ENCODE measurements at regions not wholly inside any gene's neighbourhood (a gene's known extent, or its start where the extent isn't known, plus 50 kb on each side); places are given as distances from the start of the nearest gene placed in this dataset.

DNA sequence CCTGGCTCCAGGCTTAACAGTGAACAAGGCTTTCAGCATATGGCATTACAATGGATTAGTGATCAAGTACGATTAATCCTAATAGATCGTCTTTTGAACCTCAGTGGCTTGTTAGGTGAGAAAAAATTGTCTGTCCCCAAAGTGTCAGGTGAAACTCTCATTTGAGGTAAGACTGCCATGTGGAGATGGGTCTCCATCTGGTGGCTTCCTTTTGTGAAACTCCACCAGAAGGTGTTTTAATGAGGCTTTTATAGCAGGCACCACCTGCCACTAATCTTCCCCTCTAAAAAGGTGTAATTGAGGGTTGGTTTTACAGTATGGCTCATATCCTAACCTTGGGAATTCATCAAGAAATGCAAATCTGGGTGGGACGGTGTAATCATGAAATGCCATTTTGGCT, 471.1 kb upstream of the MPDZ start:
- no peak for TF ChIP-seq EZH2 (IDR thresholded peaks at IDR 0.05; ENCODE audit: borderline replicate concordance, insufficient read depth, low read depth, low read length, poor library complexity, severe bottlenecking)
- TF ChIP-seq, protein P1, sequence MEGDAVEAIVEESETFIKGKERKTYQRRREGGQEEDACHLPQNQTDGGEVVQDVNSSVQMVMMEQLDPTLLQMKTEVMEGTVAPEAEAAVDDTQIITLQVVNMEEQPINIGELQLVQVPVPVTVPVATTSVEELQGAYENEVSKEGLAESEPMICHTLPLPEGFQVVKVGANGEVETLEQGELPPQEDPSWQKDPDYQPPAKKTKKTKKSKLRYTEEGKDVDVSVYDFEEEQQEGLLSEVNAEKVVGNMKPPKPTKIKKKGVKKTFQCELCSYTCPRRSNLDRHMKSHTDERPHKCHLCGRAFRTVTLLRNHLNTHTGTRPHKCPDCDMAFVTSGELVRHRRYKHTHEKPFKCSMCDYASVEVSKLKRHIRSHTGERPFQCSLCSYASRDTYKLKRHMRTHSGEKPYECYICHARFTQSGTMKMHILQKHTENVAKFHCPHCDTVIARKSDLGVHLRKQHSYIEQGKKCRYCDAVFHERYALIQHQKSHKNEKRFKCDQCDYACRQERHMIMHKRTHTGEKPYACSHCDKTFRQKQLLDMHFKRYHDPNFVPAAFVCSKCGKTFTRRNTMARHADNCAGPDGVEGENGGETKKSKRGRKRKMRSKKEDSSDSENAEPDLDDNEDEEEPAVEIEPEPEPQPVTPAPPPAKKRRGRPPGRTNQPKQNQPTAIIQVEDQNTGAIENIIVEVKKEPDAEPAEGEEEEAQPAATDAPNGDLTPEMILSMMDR (IDR thresholded peaks at IDR 0.05) = no peak

Measured in B cell (primary cell).